Erythroblast (primary cell): ENCODE measurements at regions not wholly inside any gene's neighbourhood (a gene's known extent, or its start where the extent isn't known, plus 50 kb on each side); places are given as distances from the start of the nearest gene placed in this dataset.

Experiments
- GATA1 ChIP-seq: IDR thresholded peaks from 2 replicates; pipeline ENCODE4 v1.6.1; 2011; ENCODE audit warnings: low read depth, mild to moderate bottlenecking, control low read depth, low read length, moderate library complexity
- POLR2A ChIP-seq: IDR thresholded peaks from 2 replicates; pipeline ENCODE4 v1.6.1; 2011; ENCODE audit warnings: mild to moderate bottlenecking, low read length

DNA sequence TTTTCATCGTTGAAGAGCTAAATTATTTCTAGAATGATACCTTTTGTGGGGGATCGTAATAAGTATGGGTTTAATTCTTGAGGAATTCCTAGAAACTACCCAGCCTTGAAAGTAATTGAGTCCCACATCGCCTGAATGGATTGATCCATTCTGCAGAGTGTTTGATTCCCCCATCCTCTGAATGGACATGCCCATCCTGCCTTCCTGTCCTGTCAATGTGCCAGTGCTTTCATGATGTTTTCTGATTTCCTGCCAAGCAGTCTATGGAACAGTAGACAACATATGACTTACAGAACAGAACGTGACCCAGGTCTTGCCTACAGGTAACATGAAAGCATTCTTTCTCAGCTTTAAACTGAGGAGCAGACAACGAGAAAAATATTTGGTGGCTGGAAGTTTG is 319.2 kb downstream of the DRD1 start:
- TF ChIP-seq POLR2A (no peak), GATA1 (no peak)
